Umbilical cord (tissue), 1 donor: ENCODE measurements at regions not wholly inside any gene's neighbourhood (a gene's known extent, or its start where the extent isn't known, plus 50 kb on each side); places are given as distances from the start of the nearest gene placed in this dataset.
A peak's percentile ranks its signal among the peaks of the same experiment; 100 is the strongest.

Source experiments
- DNase-seq: peaks from one replicate; pipeline ENCODE4 v3.0.0-alpha.2; 2015; ENCODE audit warnings: low spot score

DNA sequence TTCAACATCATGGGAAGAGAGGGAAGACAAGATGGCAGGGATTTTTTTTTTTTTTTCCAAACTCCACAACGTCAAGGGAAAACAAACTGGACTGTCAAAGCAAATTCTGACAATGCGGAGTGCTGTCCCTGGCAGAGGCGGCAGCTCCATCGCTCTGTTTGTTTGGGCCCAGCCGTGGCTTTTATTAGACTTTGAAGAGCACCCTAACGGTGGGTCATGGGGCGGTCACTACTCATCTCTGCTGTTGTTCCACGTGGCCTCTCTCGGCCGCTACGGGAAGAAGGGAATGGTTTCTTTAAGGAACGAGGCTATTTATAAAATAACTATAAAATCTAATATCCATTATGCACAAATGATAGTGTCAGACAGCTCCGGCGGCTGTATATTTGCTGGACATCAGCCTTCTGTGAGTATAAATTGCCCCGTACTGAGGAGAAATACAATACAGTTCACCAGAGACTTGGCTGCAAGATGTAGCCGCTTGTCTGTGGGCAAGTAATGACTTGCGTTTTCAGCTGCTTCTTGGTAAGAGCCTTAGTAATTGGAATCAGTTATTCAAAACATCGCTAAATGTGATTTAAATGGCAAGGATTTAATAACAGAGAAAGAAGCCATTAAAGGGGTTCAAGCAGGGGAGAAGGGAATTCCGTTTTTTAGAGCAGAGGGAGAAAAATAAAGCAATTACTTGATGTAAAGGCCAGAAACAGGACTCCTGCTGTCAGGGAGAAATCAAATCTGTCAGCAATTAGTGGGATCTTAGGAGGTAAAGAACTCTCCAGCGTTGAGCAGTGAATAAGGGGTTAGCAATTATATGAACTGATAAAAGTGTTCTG lies 61.7 kb upstream of the RAB11FIP2 start:
- DNase-seq: no peak

DNA sequence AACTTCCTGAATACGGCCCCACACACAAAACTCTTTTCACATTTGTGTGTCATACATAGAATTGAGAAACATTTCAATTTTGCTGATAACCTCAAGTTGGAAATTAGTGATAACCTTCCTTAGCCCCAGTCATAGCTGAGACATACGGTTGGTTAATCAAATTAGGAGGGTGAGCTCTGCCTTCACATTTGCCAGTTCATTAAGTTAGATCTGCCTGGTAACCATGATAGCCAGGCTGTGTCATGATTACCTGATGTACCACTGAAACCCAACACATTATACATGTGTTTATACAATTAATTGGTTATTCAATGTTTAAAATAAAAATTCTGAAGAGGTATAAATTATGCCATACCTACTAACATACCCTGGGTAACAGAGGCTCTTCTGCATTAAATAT lies 60.8 kb upstream of the RAB11FIP2 start:
- no peak for DNase-seq

DNA sequence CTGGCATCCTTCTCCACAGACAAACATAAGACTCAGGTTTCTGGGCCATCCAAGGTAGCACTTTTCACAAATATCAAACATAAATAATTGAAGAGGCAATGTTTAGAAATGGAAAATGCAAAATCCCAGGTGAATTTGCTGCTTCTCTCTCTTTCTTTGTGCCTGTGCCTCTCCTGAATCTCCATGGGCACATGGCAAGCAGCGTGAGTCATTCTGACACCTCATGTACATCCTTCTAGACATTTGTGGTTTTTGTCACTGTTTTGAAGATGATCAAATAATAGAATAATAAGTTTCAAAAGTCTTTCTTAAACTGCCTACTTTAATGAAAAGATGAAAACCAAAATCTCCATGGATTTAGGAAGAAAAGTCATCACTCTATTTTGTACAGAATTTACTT lies 60.3 kb upstream of the RAB11FIP2 start:
- no peak for DNase-seq

DNA sequence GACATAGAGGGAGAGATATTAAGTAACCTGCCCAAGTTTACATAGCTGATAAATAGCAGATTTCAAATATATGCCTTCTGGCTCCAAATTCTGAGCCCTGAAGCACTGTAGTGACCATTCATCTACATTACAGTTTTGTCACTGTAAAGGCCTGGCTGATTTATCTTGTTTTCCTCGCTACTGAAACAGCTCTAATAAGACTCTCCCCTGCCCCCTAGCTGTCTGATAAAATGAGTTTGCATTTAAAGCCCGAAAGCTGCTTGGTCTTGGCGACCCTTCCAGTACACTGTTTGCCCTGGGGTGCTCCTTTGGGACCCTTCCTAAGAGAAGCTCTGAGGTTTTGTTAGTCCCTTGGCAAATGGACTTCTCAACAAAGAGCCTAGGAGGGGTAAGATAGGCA lies 59.7 kb upstream of the RAB11FIP2 start:
- DNase-seq: peak; percentile 52

DNA sequence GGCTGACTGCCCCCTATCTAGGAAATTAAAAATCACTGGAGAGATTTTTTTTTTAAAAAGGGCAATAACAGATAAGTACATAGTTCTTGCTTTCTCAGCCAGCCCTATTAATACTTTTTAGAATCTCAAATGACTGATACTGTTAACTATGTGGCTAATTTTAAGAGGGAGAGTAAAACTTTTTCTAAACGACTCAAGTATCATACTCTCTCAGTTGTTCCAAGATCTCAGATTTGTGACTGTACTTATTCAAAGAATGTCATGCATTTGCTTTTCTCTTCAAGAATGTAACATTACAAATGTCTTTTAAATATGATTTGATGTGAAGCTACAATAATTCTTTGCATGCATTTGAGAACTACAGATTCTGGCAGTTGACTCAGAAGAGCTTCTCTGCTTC lies 55.4 kb upstream of the RAB11FIP2 start:
- DNase-seq: peak; percentile 43

DNA sequence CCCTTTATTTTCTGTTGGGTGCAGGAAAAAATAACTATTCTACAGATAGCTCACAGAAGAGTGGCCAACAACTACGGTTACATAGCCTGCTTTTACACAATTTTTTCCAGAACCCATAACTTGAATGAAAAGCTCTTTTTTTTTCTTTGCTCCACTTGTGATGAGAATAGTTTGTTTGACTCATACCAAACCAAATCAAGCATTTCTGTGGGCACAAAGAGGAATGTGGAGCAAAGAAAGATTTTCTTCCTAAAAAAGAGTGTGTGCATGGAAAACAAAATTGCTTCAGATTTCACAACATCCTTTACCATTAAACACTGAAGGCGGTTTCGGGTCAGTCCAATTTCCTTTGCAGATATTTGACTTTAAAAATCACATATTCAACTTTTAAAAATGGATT lies 54.8 kb upstream of the RAB11FIP2 start:
- peak; percentile 43 for DNase-seq
